Fibroblast of lung (primary cell): ENCODE measurements at regions not wholly inside any gene's neighbourhood (a gene's known extent, or its start where the extent isn't known, plus 50 kb on each side); places are given as distances from the start of the nearest gene placed in this dataset.

Source experiments
- CTCF ChIP-seq, 2 donors: IDR thresholded peaks in 1 of 2; conservative IDR thresholded peaks in 1 of 2; 1 replicate in 1 of 2; 2 replicates in 1 of 2; pipeline ENCODE4 v1.5.1; 2011 to 2012; ENCODE audit warnings: low read length in 2 of 2, control low read depth in 1 of 2, inconsistent platforms in 1 of 2, low read depth in 1 of 2, mild to moderate bottlenecking in 1 of 2
- EZH2 ChIP-seq: IDR thresholded peaks from 2 replicates; pipeline ENCODE4 v1.5.1; 2012; ENCODE audit warnings: low read length, control low read depth, mild to moderate bottlenecking; ENCODE audit errors: missing control alignments

GRCh38 chr9:124121725-124122124 is 110.2 kb downstream of the LHX2 start:
- no peak for TF ChIP-seq CTCF (conservative IDR thresholded peaks at IDR 0.05 in 1 of 2, IDR thresholded peaks at IDR 0.05 in 1 of 2; ENCODE audit: low read depth in 1 of 2, low read length in 2 of 2)
- TF ChIP-seq EZH2: no peak
